HCT116 (cell line): ENCODE measurements at regions not wholly inside any gene's neighbourhood (a gene's known extent, or its start where the extent isn't known, plus 50 kb on each side); places are given as distances from the start of the nearest gene placed in this dataset.
A peak's percentile ranks its signal among the peaks of the same experiment; 100 is the strongest.

Source experiments
- ATAC-seq: fragments of 200-7000 bp; cut with Tn5 transposase; 2 replicates; pipeline ENCODE4 v1.9.1; 2020; ENCODE audit warnings: mild to moderate bottlenecking, moderate library complexity
- BruUV-seq: library from RNA; stranded (reverse); fragments of 400-500 nt; replicated peaks from 2 replicates; lab custom pipeline; 2021; lab: Mats Ljungman, UMichigan
- CTCF ChIA-PET: fragments of 300-600 bp; sonication (Branson Sonifier 250); formaldehyde crosslinking; loops from one replicate; lab custom pipeline; 2021; ENCODE audit warnings: antibody characterized with exemption; lab: Charles Lee
- POLR2A ChIA-PET: fragments of 300-600, 350-600 bp; sonication (Branson Sonifier 250); formaldehyde crosslinking; loops from one replicate; lab custom pipeline; 2021; ENCODE audit warnings: antibody characterized with exemption; lab: Charles Lee
- RAD21 ChIA-PET, 2 experiments: fragments of 300-600 bp; sonication (Branson Sonifier 250); formaldehyde crosslinking; loops; one replicate each; lab custom pipeline; 2023; ENCODE audit warnings: low total read pairs in 2 of 2; ENCODE audit not compliant: uncharacterized antibody in 2 of 2, unreplicated experiment in 2 of 2, low non-redundant PET in 1 of 2; lab: Charles Lee
- DNase-seq: peaks from one replicate; pipeline ENCODE4 v3.0.0-alpha.2; 2010; ENCODE audit warnings: low read depth, low spot score
- H2AFZ ChIP-seq: fragments of 200-600 bp; shearing (Covaris generic), sonication (generic); 2 replicates; pipeline ENCODE4 v1.6.1; 2017; ENCODE audit warnings: low read depth, mixed run types, mixed read lengths, antibody characterized with exemption, low read length; ENCODE audit not compliant: poor library complexity, severe bottlenecking
- H3K27ac ChIP-seq: 2 replicates; pipeline ENCODE4 v1.5.1; 2012; ENCODE audit warnings: low read depth, low read length
- H3K27me3 ChIP-seq: fragments of 200-600 bp; sonication (generic); 2 replicates; pipeline ENCODE4 v1.6.1; 2016; ENCODE audit warnings: mixed run types, low read length, mixed read lengths; ENCODE audit not compliant: insufficient read depth
- H3K36me3 ChIP-seq, 2 experiments: fragments of 200-500 bp in 1 of 2; fragments of 200-600 bp in 1 of 2; sonication (Bioruptor generic) in 1 of 2; sonication (generic) in 1 of 2; 2 replicates each; pipeline versions ENCODE4 v1.5.1 to v1.6.1; 2014 to 2016; ENCODE audit warnings: low read length in 2 of 2, inconsistent platforms in 1 of 2, mixed read lengths in 1 of 2, mixed run types in 1 of 2; ENCODE audit not compliant: insufficient read depth in 2 of 2, control insufficient read depth in 1 of 2
- H3K4me1 ChIP-seq, 2 experiments: fragments of 200-600 bp in 1 of 2; sonication (generic) in 1 of 2; 2 replicates each; pipeline versions ENCODE4 v1.5.1 to v1.6.1; 2012 to 2017; ENCODE audit warnings: low read length in 2 of 2, inconsistent platforms in 1 of 2, mild to moderate bottlenecking in 1 of 2, mixed read lengths in 1 of 2, mixed run types in 1 of 2, moderate library complexity in 1 of 2; ENCODE audit not compliant: insufficient read depth in 2 of 2, control insufficient read depth in 1 of 2
- H3K4me2 ChIP-seq: fragments of 200-600 bp; sonication (generic); 2 replicates; pipeline ENCODE4 v1.6.1; 2017; ENCODE audit warnings: mixed run types, low read length, mixed read lengths
- H3K4me3 ChIP-seq, 2 experiments: fragments of 200-600 bp in 1 of 2; sonication (generic) in 1 of 2; replicated peaks in 1 of 2; 2 replicates each; pipeline ENCODE4 v1.5.1; 2011 to 2016; ENCODE audit warnings: low read length in 2 of 2, control low read depth in 1 of 2, low read depth in 1 of 2, mild to moderate bottlenecking in 1 of 2, mixed read lengths in 1 of 2, mixed run types in 1 of 2
- H3K79me2 ChIP-seq: fragments of 200-600 bp; sonication (generic); 2 replicates; pipeline ENCODE4 v1.6.1; 2017; ENCODE audit warnings: mild to moderate bottlenecking, mixed run types, low read length, moderate library complexity, mixed read lengths; ENCODE audit not compliant: insufficient read depth
- H3K9ac ChIP-seq: fragments of 200-600 bp; sonication (generic); 2 replicates; pipeline ENCODE4 v1.6.1; 2016; ENCODE audit warnings: low read length, mixed read lengths
- H3K9me2 ChIP-seq: fragments of 200-600 bp; sonication (generic), shearing (Covaris generic); 2 replicates; pipeline ENCODE4 v1.6.1; 2017; ENCODE audit warnings: mixed run types, mild to moderate bottlenecking, moderate library complexity; ENCODE audit not compliant: insufficient read depth
- H3K9me3 ChIP-seq, 2 experiments: fragments of 200-500 bp in 1 of 2; fragments of 200-600 bp in 1 of 2; sonication (Bioruptor generic) in 1 of 2; sonication (generic) in 1 of 2; 2 replicates each; pipeline ENCODE4 v1.6.1; 2014 to 2017; ENCODE audit warnings: low read length in 2 of 2, mixed read lengths in 2 of 2, inconsistent platforms in 1 of 2, low read depth in 1 of 2, mild to moderate bottlenecking in 1 of 2, mixed run types in 1 of 2, moderate library complexity in 1 of 2; ENCODE audit not compliant: control insufficient read depth in 1 of 2, insufficient read depth in 1 of 2
- H4K20me1 ChIP-seq: fragments of 200-600 bp; sonication (generic), shearing (Covaris generic); 2 replicates; pipeline ENCODE4 v1.6.1; 2017; ENCODE audit warnings: mixed run types, mild to moderate bottlenecking, moderate library complexity; ENCODE audit not compliant: insufficient read depth
- JUND ChIP-seq: IDR thresholded peaks from 2 replicates; pipeline ENCODE4 v1.6.1; 2012
- POLR2AphosphoS5 ChIP-seq: IDR thresholded peaks from 2 replicates; pipeline ENCODE4 v1.6.1; 2011; ENCODE audit warnings: mild to moderate bottlenecking, low read depth, low read length, moderate library complexity
- SIN3A ChIP-seq: IDR thresholded peaks from 2 replicates; pipeline ENCODE4 v1.6.1; 2012; ENCODE audit warnings: low read depth
- SP1 ChIP-seq: IDR thresholded peaks from 2 replicates; pipeline ENCODE4 v1.6.1; 2012; ENCODE audit warnings: low read depth
- TCF7L2 ChIP-seq: IDR thresholded peaks from 2 replicates; pipeline ENCODE4 v1.7.0; 2011; ENCODE audit warnings: borderline replicate concordance, inconsistent platforms; ENCODE audit not compliant: insufficient read depth, insufficient read length; ENCODE audit errors: extremely low read depth
- YY1 ChIP-seq: IDR thresholded peaks from 2 replicates; pipeline ENCODE4 v1.6.1; 2011; ENCODE audit warnings: low read length, low read depth, moderate library complexity, mild to moderate bottlenecking; ENCODE audit not compliant: insufficient replicate concordance; ENCODE audit errors: extremely low read depth
- ZFX ChIP-seq: fragments of 450-650 bp; IDR thresholded peaks from 2 replicates; pipeline ENCODE4 v1.6.1; 2017
- intact Hi-C: fragments of 100-400 bp; cut with micrococcal nuclease; formaldehyde crosslinking; loops from 2 replicates; pipeline ENCODE4 v1.10.0; 2022
- TF ChIP-seq, protein P1 (sequence below): IDR thresholded peaks from 2 replicates; pipeline ENCODE4 v1.6.1; 2012
- TF ChIP-seq, protein P2 (sequence below), 3 experiments: fragments of 200-600 bp in 1 of 3; sonication (generic) in 1 of 3; IDR thresholded peaks in 2 of 3; conservative IDR thresholded peaks in 1 of 3; 2 replicates each; pipeline ENCODE4 v1.5.1; 2012 to 2017; ENCODE audit warnings: low read depth in 2 of 3, low read length in 2 of 3, antibody characterized with exemption in 1 of 3, borderline replicate concordance in 1 of 3, control low read depth in 1 of 3, mild to moderate bottlenecking in 1 of 3, mixed read lengths in 1 of 3, mixed run types in 1 of 3, moderate library complexity in 1 of 3; ENCODE audit not compliant: insufficient read depth in 1 of 3

DNA sequence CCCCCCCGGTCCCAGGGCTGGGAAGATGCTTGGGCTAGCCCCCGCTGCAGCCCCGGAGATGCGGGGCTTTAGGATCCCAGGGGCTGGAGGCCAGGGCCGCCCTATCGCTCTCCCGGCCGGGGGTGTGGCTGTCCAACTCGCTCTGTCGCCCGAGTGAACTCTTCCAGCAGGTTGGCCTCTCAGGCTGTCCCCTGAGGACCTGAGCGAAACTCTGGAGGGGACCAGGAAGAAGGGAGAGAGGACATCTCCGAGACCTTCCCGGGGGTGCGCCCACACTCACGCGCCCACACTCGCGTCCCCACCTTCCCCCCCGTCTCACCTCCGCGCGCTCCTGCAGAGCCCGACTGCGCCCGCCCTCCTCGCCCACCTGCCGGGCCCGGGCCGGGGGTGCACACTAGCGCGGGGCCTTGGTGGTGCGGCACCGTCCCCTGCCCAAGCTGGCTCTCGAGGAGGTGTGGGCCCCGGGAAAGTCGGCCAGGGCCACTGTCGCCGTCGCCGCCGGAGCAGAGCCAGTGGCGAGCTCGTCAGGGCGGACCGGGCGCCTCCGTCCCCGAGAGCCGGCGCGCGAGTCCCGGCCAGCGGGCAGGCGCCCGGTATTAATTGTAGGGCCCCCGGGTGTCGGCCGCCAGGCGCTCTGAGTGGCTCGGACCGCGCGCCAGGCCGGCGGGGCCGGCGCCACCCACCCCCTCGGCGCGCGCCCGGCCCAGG is 101.7 kb upstream of the SVIL start:
- H3K4me2 ChIP-seq, result peak overlapping the region; percentile 86
- no peaks in the 10 kb centered on the region; the same call in 1 of the 2 replicates for H4K20me1 ChIP-seq
- H3K9me2 ChIP-seq, result no peaks in the 10 kb centered on the region
- ATAC-seq (peak; percentile 58), DNase-seq (no peak)
- no peaks in the 10 kb centered on the region for H3K9me3 ChIP-seq
- no TSS peak for BruUV-seq
- no peaks in the 10 kb centered on the region for H3K36me3 ChIP-seq
- H2AFZ ChIP-seq, result peak overlapping the region; percentile 42
- CTCF ChIA-PET, result interaction anchor here (0.8 to 1.4 kb wide), 2 partner anchors 20 to 93 kb away, joined by 3 to 4 read pairs; no protein-coding TSS in a partner anchor
- peak overlapping the region; percentile 73 for H3K9ac ChIP-seq
- peaks cover 3 to 18% of the 10 kb centered on the region in 2 experiments; a peak in 3 of 4 replicates for H3K4me1 ChIP-seq
- peaks cover 35% of the 10 kb centered on the region for H3K79me2 ChIP-seq
- H3K27me3 ChIP-seq, result no peaks in the 10 kb centered on the region
- RAD21 ChIA-PET, result no interaction called here
- H3K27ac ChIP-seq, result peak overlapping the region; percentile 86
- H3K4me3 ChIP-seq, result peak overlapping the region; percentile 69 to 70
- POLR2A ChIA-PET, result interaction anchor here (0.6 kb wide), 1 partner anchor 115 kb away, joined by 3 read pairs; no protein-coding TSS in a partner anchor
- no peak for TF ChIP-seq TCF7L2
- peak; percentile 41; the same call in 1 of the 2 replicates for TF ChIP-seq POLR2AphosphoS5
- TF ChIP-seq, protein P1, sequence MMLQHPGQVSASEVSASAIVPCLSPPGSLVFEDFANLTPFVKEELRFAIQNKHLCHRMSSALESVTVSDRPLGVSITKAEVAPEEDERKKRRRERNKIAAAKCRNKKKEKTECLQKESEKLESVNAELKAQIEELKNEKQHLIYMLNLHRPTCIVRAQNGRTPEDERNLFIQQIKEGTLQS, result no peak
- no peak for TF ChIP-seq JUND
- TF ChIP-seq SP1, result no peak
- peak; percentile 51 for TF ChIP-seq ZFX
- TF ChIP-seq, protein P2, sequence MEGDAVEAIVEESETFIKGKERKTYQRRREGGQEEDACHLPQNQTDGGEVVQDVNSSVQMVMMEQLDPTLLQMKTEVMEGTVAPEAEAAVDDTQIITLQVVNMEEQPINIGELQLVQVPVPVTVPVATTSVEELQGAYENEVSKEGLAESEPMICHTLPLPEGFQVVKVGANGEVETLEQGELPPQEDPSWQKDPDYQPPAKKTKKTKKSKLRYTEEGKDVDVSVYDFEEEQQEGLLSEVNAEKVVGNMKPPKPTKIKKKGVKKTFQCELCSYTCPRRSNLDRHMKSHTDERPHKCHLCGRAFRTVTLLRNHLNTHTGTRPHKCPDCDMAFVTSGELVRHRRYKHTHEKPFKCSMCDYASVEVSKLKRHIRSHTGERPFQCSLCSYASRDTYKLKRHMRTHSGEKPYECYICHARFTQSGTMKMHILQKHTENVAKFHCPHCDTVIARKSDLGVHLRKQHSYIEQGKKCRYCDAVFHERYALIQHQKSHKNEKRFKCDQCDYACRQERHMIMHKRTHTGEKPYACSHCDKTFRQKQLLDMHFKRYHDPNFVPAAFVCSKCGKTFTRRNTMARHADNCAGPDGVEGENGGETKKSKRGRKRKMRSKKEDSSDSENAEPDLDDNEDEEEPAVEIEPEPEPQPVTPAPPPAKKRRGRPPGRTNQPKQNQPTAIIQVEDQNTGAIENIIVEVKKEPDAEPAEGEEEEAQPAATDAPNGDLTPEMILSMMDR (IDR thresholded peaks at IDR 0.05 in 2 of 3, conservative IDR thresholded peaks at IDR 0.05 in 1 of 3; ENCODE audit: borderline replicate concordance in 1 of 3, insufficient read depth in 1 of 3, low read depth in 2 of 3, low read length in 2 of 3), result no peak
- TF ChIP-seq SIN3A, result no peak
- peak; percentile 7 for TF ChIP-seq YY1
- intact Hi-C loops, result loop anchor here (1.0 to 10.0 kb wide), 4 partner anchors 39 to 222 kb away; no protein-coding TSS in a partner anchor
